ENCODE measurements at regions not wholly inside any gene's neighbourhood (a gene's known extent, or its start where the extent isn't known, plus 50 kb on each side); places are given as distances from the start of the nearest gene placed in this dataset.
"Not testable (repeated sequence)": the region's sequence is repeated elsewhere in the genome, so short reads cannot be mapped to it uniquely, and the experiment has no call there.

GRCh38 chr1:112818990-112819689, 104.0 kb upstream of the PPM1J start:
- DNase-seq (no peak), ATAC-seq (no peak)

GRCh38 chr1:112817555-112818373, 102.6 kb upstream of the PPM1J start:
- DNase-seq = no peak
- ATAC-seq = no peak

GRCh38 chr1:112815376-112815775, 100.2 kb upstream of the PPM1J start:
- ATAC-seq (no peak), DNase-seq (no peak)

GRCh38 chr1:112814645-112815044, 99.5 kb upstream of the PPM1J start:
- ATAC-seq, DNase-seq: not testable (repeated sequence)

- DNase-seq (peak; percentile 82), ATAC-seq (peak; percentile 74)
These were observed 93.9 kb upstream of the PPM1J start for GRCh38 chr1:112808861-112809684.

GRCh38 chr1:112807999-112808398, 92.9 kb upstream of the PPM1J start:
- DNase-seq = no peak
- no peak for ATAC-seq

GRCh38 chr1:112807117-112807516, 92.0 kb upstream of the PPM1J start:
- ATAC-seq (no peak), DNase-seq (no peak)

GRCh38 chr1:112806090-112806642, 91.0 kb upstream of the PPM1J start:
- ATAC-seq = no peak
- no peak for DNase-seq

- ATAC-seq = no peak
- DNase-seq = no peak
These were observed 90.2 kb upstream of the PPM1J start for GRCh38 chr1:112805155-112805853.

- DNase-seq (peak; percentile 70), ATAC-seq (peak; percentile 93)
These were observed 89.0 kb upstream of the PPM1J start for GRCh38 chr1:112803906-112804762.

GRCh38 chr1:112800289-112800688, 85.2 kb upstream of the PPM1J start:
- DNase-seq (no peak), ATAC-seq (no peak)

GRCh38 chr1:112798292-112798691, 83.2 kb upstream of the PPM1J start:
- DNase-seq = no peak
- no peak for ATAC-seq

GRCh38 chr1:112797224-112797623, 82.1 kb upstream of the PPM1J start:
- ATAC-seq = no peak

GRCh38 chr1:112794654-112795239, 79.6 kb upstream of the PPM1J start:
- ATAC-seq = no peak
- no peak for DNase-seq

More at GRCh38 chr1:112797224-112797623, 82.1 kb upstream of the PPM1J start:
- no peak for DNase-seq

- ATAC-seq = no peak
- no peak for DNase-seq
These were observed 78.8 kb upstream of the PPM1J start for GRCh38 chr1:112793631-112794565.

- ATAC-seq = no peak
These were observed 76.6 kb upstream of the PPM1J start for GRCh38 chr1:112791723-112792104.

GRCh38 chr1:112790920-112791722, 76.0 kb upstream of the PPM1J start:
- ATAC-seq = no peak
- no peak for DNase-seq

More at GRCh38 chr1:112791723-112792104, 76.6 kb upstream of the PPM1J start:
- no peak for DNase-seq

GRCh38 chr1:112788561-112788960, 73.4 kb upstream of the PPM1J start:
- DNase-seq (no peak), ATAC-seq (no peak)

Data from stimulated activated naive CD8-positive, alpha-beta T cell treated with anti-CD3 and anti-CD28 coated beads, Interleukin-15, Interleukin-2, amounts not matched to agents 100 U/mL and 50 U/mL, for 24 hours (primary cell).